ENCODE measurements at regions not wholly inside any gene's neighbourhood (a gene's known extent, or its start where the extent isn't known, plus 50 kb on each side); places are given as distances from the start of the nearest gene placed in this dataset.

DNA sequence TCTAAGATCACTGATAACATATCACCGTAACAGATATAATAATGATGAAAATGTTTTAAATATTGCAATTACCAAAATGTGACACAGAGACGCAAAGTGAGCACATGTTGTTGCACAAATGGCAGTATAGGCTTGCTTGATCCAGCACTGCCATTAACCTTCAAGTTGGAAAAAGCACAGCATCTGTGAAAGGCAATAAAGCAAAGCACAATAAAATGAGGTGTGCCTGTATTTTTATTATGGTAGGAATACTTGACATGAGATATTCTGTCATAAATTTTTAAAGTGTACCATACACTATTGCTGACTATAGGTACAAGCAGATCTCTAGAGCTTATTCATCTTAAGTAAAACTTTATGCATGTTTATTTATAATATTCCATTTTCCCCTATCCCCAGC is 312.2 kb downstream of the PTH2R start:
- Histone ChIP-seq H3K9ac (ENCODE audit: control insufficient read depth, extremely low read depth, insufficient read depth, low read length) (no peak overlapping the region), H3K9me3 (ENCODE audit: control insufficient read depth, low read depth, low read length) (no peaks in the 10 kb centered on the region), H3K4me3 (ENCODE audit: control insufficient read depth in 2 of 3, extremely low read depth in 1 of 3, insufficient read depth in 2 of 3, low read depth in 1 of 3, low read length in 3 of 3) (no peak overlapping the region), H4K20me1 (ENCODE audit: control insufficient read depth, extremely low read depth, insufficient read depth, low read length) (no peaks in the 10 kb centered on the region), H3K9me1 (ENCODE audit: control insufficient read depth, extremely low read depth, insufficient read depth, low read length) (no peaks in the 10 kb centered on the region), H3K27ac (ENCODE audit: control insufficient read depth, insufficient read depth, low read length) (no peak overlapping the region), H3K79me2 (ENCODE audit: control insufficient read depth, insufficient read depth, low read length) (no peaks in the 10 kb centered on the region), H3K36me3 (ENCODE audit: control insufficient read depth in 2 of 2, extremely low read depth in 1 of 2, insufficient read depth in 2 of 2, low read length in 2 of 2) (no peaks in the 10 kb centered on the region), H3K27me3 (ENCODE audit: control insufficient read depth, extremely low read depth, insufficient read depth, low read length) (no peaks in the 10 kb centered on the region), H3K4me1 (ENCODE audit: control insufficient read depth, extremely low read depth, insufficient read depth, low read length) (no peaks in the 10 kb centered on the region), H2AFZ (ENCODE audit: control insufficient read depth, low read length) (no peak overlapping the region), H3K4me2 (ENCODE audit: control insufficient read depth, extremely low read depth, insufficient read depth, low read depth, low read length) (no peak overlapping the region)
- dilution Hi-C loops (cut with MboI; ENCODE audit: extremely low pct_ligation_motif_present, low sequenced_read_pairs): no loop called here
- DNase-seq (ENCODE audit: low read depth, low spot score) (no peak), FAIRE-seq (no peak)
- TF ChIP-seq, protein P1, sequence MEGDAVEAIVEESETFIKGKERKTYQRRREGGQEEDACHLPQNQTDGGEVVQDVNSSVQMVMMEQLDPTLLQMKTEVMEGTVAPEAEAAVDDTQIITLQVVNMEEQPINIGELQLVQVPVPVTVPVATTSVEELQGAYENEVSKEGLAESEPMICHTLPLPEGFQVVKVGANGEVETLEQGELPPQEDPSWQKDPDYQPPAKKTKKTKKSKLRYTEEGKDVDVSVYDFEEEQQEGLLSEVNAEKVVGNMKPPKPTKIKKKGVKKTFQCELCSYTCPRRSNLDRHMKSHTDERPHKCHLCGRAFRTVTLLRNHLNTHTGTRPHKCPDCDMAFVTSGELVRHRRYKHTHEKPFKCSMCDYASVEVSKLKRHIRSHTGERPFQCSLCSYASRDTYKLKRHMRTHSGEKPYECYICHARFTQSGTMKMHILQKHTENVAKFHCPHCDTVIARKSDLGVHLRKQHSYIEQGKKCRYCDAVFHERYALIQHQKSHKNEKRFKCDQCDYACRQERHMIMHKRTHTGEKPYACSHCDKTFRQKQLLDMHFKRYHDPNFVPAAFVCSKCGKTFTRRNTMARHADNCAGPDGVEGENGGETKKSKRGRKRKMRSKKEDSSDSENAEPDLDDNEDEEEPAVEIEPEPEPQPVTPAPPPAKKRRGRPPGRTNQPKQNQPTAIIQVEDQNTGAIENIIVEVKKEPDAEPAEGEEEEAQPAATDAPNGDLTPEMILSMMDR (optimal IDR thresholded peaks at IDR 0.05 in 1 of 3, IDR thresholded peaks at IDR 0.05 in 1 of 3, conservative IDR thresholded peaks at IDR 0.05 in 1 of 3; ENCODE audit: extremely low read depth in 1 of 3, insufficient read depth in 2 of 3, low read length in 3 of 3): no peak
- no peak for TF ChIP-seq EZH2 (IDR thresholded peaks at IDR 0.05; ENCODE audit: low read length)

DNA sequence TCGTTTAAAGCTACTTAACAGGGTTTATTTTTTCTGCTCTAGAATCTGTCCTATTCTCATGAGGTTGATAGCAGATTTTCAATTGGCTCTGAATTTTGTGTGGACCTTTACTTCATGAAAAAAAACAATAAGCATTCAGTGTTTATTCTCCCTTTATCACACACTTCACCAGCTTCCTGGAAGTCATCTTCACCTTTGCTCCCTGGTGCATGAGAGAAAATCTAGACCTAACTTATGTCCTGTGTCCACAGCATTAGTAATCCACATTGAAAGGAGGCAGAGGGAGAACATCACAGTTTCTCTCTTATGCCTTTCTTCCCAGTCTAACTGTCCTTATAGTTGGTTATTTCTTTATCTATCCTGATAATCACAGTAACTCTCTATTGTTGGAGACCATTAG is 316.1 kb downstream of the PTH2R start:
- Histone ChIP-seq H3K4me1 (ENCODE audit: control insufficient read depth, extremely low read depth, insufficient read depth, low read length) (no peaks in the 10 kb centered on the region), H3K4me3 (ENCODE audit: control insufficient read depth in 2 of 3, extremely low read depth in 1 of 3, insufficient read depth in 2 of 3, low read depth in 1 of 3, low read length in 3 of 3) (no peak overlapping the region), H3K79me2 (ENCODE audit: control insufficient read depth, insufficient read depth, low read length) (no peaks in the 10 kb centered on the region), H3K4me2 (ENCODE audit: control insufficient read depth, extremely low read depth, insufficient read depth, low read depth, low read length) (no peak overlapping the region), H2AFZ (ENCODE audit: control insufficient read depth, low read length) (no peak overlapping the region), H3K9me3 (ENCODE audit: control insufficient read depth, low read depth, low read length) (no peaks in the 10 kb centered on the region), H3K27ac (ENCODE audit: control insufficient read depth, insufficient read depth, low read length) (no peak overlapping the region), H3K9me1 (ENCODE audit: control insufficient read depth, extremely low read depth, insufficient read depth, low read length) (no peaks in the 10 kb centered on the region), H3K36me3 (ENCODE audit: control insufficient read depth in 2 of 2, extremely low read depth in 1 of 2, insufficient read depth in 2 of 2, low read length in 2 of 2) (no peaks in the 10 kb centered on the region), H3K27me3 (ENCODE audit: control insufficient read depth, extremely low read depth, insufficient read depth, low read length) (no peaks in the 10 kb centered on the region), H4K20me1 (ENCODE audit: control insufficient read depth, extremely low read depth, insufficient read depth, low read length) (no peaks in the 10 kb centered on the region), H3K9ac (ENCODE audit: control insufficient read depth, extremely low read depth, insufficient read depth, low read length) (no peak overlapping the region)
- no peak for FAIRE-seq
- no peak for DNase-seq (ENCODE audit: low read depth, low spot score)
- dilution Hi-C loops (cut with MboI; ENCODE audit: extremely low pct_ligation_motif_present, low sequenced_read_pairs): no loop called here
- TF ChIP-seq, protein P1 (optimal IDR thresholded peaks at IDR 0.05 in 1 of 3, IDR thresholded peaks at IDR 0.05 in 1 of 3, conservative IDR thresholded peaks at IDR 0.05 in 1 of 3; ENCODE audit: extremely low read depth in 1 of 3, insufficient read depth in 2 of 3, low read length in 3 of 3): no peak
- TF ChIP-seq EZH2 (IDR thresholded peaks at IDR 0.05; ENCODE audit: low read length): no peak

Data from keratinocyte (primary cell).